A549 (cell line): ENCODE measurements at regions not wholly inside any gene's neighbourhood (a gene's known extent, or its start where the extent isn't known, plus 50 kb on each side); places are given as distances from the start of the nearest gene placed in this dataset.

Source experiments
- ATAC-seq, 2 experiments: fragments of 200-7000 bp in 1 of 2; fragments of >200 bp in 1 of 2; cut with Nextera tagmentation in 1 of 2; cut with Tn5 transposase in 1 of 2; 3 replicates each; pipeline versions ENCODE4 v1.8.0 to v1.9.1; 2018 to 2020; ENCODE audit warnings: mild to moderate bottlenecking in 1 of 2, moderate library complexity in 1 of 2
- CTCF ChIA-PET: fragments of 300-600 bp; sonication (Branson Sonifier 250); formaldehyde crosslinking; extraction: SDS; loops from one replicate; lab custom pipeline; 2021; ENCODE audit warnings: antibody characterized with exemption, inconsistent platforms; lab: Yijun Ruan, JAX
- POLR2A ChIA-PET: fragments of 350-600 bp; formaldehyde crosslinking; extraction: SDS; loops from one replicate; lab custom pipeline; 2021; ENCODE audit warnings: antibody characterized with exemption, inconsistent platforms; lab: Yijun Ruan, JAX
- DNase-seq, 2 experiments: peaks; one replicate each; pipeline versions ENCODE4 v3.0.0 to v3.0.0-alpha.2; 2011 to 2016; ENCODE audit warnings: low read depth in 1 of 2, low spot score in 1 of 2
- FAIRE-seq: peaks from 2 replicates; lab custom pipeline; 2011; peaks lifted over from hg19 to GRCh38; lab: Jason Lieb, UNC
- H3K27ac ChIP-seq, 2 experiments: fragments of >200 bp; sonication (Bioruptor Twin); formaldehyde crosslinking; 3 replicates each; pipeline ENCODE4 v1.5.1; 2016 to 2017
- H3K4me1 ChIP-seq: fragments of >200 bp; sonication (Bioruptor Twin); formaldehyde crosslinking; 3 replicates; pipeline ENCODE4 v1.6.1; 2016
- H3K4me2 ChIP-seq: fragments of >200 bp; sonication (Bioruptor Twin); formaldehyde crosslinking; 3 replicates; pipeline ENCODE4 v1.6.1; 2016
- H3K4me3 ChIP-seq: fragments of >200 bp; sonication (Bioruptor Twin); formaldehyde crosslinking; 3 replicates; pipeline ENCODE4 v1.5.1; 2016
- H3K9me3 ChIP-seq: fragments of >200 bp; sonication (Bioruptor Twin); formaldehyde crosslinking; 3 replicates; pipeline ENCODE4 v1.6.1; 2016
- ATOH8 ChIP-seq: fragments of 250-450 bp; sonication (Bioruptor Pico); IDR thresholded peaks from 2 replicates; pipeline ENCODE4 v1.5.0; 2020; ENCODE audit warnings: low read depth, mild to moderate bottlenecking, moderate library complexity
- BCL3 ChIP-seq: fragments of >200 bp; sonication (Bioruptor Twin); formaldehyde crosslinking; IDR thresholded peaks from 3 replicates; pipeline ENCODE4 v1.6.1; 2016
- BHLHE40 ChIP-seq: IDR thresholded peaks from 2 replicates; pipeline ENCODE4 v1.6.1; 2012; ENCODE audit warnings: low read depth, low read length, inconsistent platforms
- CEBPB ChIP-seq, 2 experiments: fragments of >200 bp in 1 of 2; sonication (Bioruptor Twin) in 1 of 2; formaldehyde crosslinking in 1 of 2; IDR thresholded peaks; 2 replicates each; pipeline ENCODE4 v1.6.1; 2012 to 2016
- EHMT2 ChIP-seq: fragments of 200-600 bp; sonication (generic); IDR thresholded peaks from 2 replicates; pipeline ENCODE4 v1.6.1; 2016; ENCODE audit warnings: antibody characterized with exemption, low read depth, mild to moderate bottlenecking, moderate library complexity
- ELK1 ChIP-seq: fragments of 150-350 bp; IDR thresholded peaks from 2 replicates; pipeline ENCODE4 v1.6.1; 2014; ENCODE audit warnings: low read depth, mild to moderate bottlenecking, low read length
- HES2 ChIP-seq: fragments of >200 bp; sonication (Bioruptor Twin); formaldehyde crosslinking; IDR thresholded peaks from 2 replicates; pipeline ENCODE4 v1.6.1; 2016
- HMGXB4 ChIP-seq: fragments of 250-450 bp; sonication (Bioruptor Pico); IDR thresholded peaks from 2 replicates; pipeline ENCODE4 v1.5.0; 2021; ENCODE audit warnings: mild to moderate bottlenecking, moderate library complexity, borderline replicate concordance
- HOXB5 ChIP-seq: fragments of 250-450 bp; sonication (Bioruptor Pico); IDR thresholded peaks from 2 replicates; pipeline ENCODE4 v1.5.0; 2020; ENCODE audit warnings: mild to moderate bottlenecking, moderate library complexity
- MAFK ChIP-seq: fragments of 450-650 bp; IDR thresholded peaks from 2 replicates; pipeline ENCODE4 v1.6.1; 2014; ENCODE audit not compliant: partially characterized antibody
- MAX ChIP-seq: IDR thresholded peaks from 2 replicates; pipeline ENCODE4 v1.6.1; 2012
- MYC ChIP-seq: IDR thresholded peaks from 2 replicates; pipeline ENCODE4 v1.6.1; 2012; ENCODE audit warnings: mild to moderate bottlenecking, inconsistent platforms, low read length, improper control_type of control experiment, borderline replicate concordance
- NFE2L2 ChIP-seq: fragments of 150-350 bp; conservative IDR thresholded peaks from 2 replicates; pipeline ENCODE4 v1.6.1; 2014; ENCODE audit warnings: low read length
- NPAS2 ChIP-seq: fragments of 250-450 bp; sonication (Bioruptor Pico); IDR thresholded peaks from 2 replicates; pipeline ENCODE4 v1.8.0; 2022; ENCODE audit warnings: mild to moderate bottlenecking, moderate library complexity, borderline replicate concordance
- NR3C1 ChIP-seq: fragments of >200 bp; sonication (Bioruptor Twin); formaldehyde crosslinking; IDR thresholded peaks from 3 replicates; pipeline ENCODE4 v1.6.1; 2017
- PBX3 ChIP-seq: IDR thresholded peaks from 2 replicates; pipeline ENCODE4 v1.6.1; 2012
- PHF8 ChIP-seq: fragments of 200-600 bp; sonication (generic); IDR thresholded peaks from 2 replicates; pipeline ENCODE4 v1.6.1; 2016; ENCODE audit warnings: low read depth, mild to moderate bottlenecking, antibody characterized with exemption, moderate library complexity, borderline replicate concordance
- POLR2A ChIP-seq: IDR thresholded peaks from 2 replicates; pipeline ENCODE4 v1.6.1; 2012; ENCODE audit warnings: mild to moderate bottlenecking, low read length
- RARB ChIP-seq: fragments of 250-450 bp; sonication (Bioruptor Pico); IDR thresholded peaks from 2 replicates; pipeline ENCODE4 v1.8.0; 2021; ENCODE audit warnings: mild to moderate bottlenecking, moderate library complexity
- RCOR1 ChIP-seq: fragments of 150-350 bp; IDR thresholded peaks from 2 replicates; pipeline ENCODE4 v1.6.1; 2014; ENCODE audit warnings: antibody characterized with exemption, low read length, low read depth
- RFX5 ChIP-seq: fragments of 450-650 bp; IDR thresholded peaks from 2 replicates; pipeline ENCODE4 v1.7.1; 2014; ENCODE audit warnings: antibody characterized with exemption, mild to moderate bottlenecking, moderate library complexity
- SMC3 ChIP-seq: fragments of >200 bp; sonication (Bioruptor Twin); formaldehyde crosslinking; IDR thresholded peaks from 3 replicates; pipeline ENCODE4 v1.6.1; 2018; ENCODE audit warnings: inconsistent platforms
- TFCP2L1 ChIP-seq: fragments of 250-450 bp; sonication (Bioruptor Pico); IDR thresholded peaks from 2 replicates; pipeline ENCODE4 v1.5.0; 2021; ENCODE audit warnings: mild to moderate bottlenecking
- USF2 ChIP-seq: fragments of 450-650 bp; IDR thresholded peaks from 2 replicates; pipeline ENCODE4 v1.6.1; 2014; ENCODE audit warnings: antibody characterized with exemption
- ZC3H11A ChIP-seq: fragments of 450-650 bp; IDR thresholded peaks from 2 replicates; pipeline ENCODE4 v1.6.1; 2014; ENCODE audit warnings: antibody characterized with exemption, mild to moderate bottlenecking
- ZFP36 ChIP-seq: fragments of 450-650 bp; IDR thresholded peaks from 2 replicates; pipeline ENCODE4 v1.6.1; 2014; ENCODE audit warnings: borderline replicate concordance; ENCODE audit not compliant: partially characterized antibody
- WGBS: methylation state at CpG from one replicate; pipeline ENCODE4 v1.1.6; 2017; ENCODE audit errors: missing lambda C conversion rate; 5-methylcytosine and 5-hydroxymethylcytosine counted together

GRCh38 chr2:60659026-60659425, 97.0 kb upstream of the PAPOLG start:
- 24% methylated on average over 5 of the region's 5 CpGs for WGBS
- CTCF ChIA-PET: interaction anchor here (1.0 to 11.5 kb wide), 3 partner anchors 11 to 16 kb away, joined by 3 to 84 read pairs (median 6); no protein-coding TSS in a partner anchor
- TF ChIP-seq PHF8 (no peak), RFX5 (no peak), NR3C1 (no peak), MAFK (no peak), RCOR1 (no peak), EHMT2 (no peak), HMGXB4 (CRISPR knock-in tag) (no peak), POLR2A (no peak), MAX (no peak), BCL3 (no peak), SMC3 (no peak), NFE2L2 (no peak), BHLHE40 (no peak), ELK1 (no peak), ZFP36 (no peak), USF2 (no peak), RARB (CRISPR knock-in tag) (no peak), TFCP2L1 (CRISPR knock-in tag) (no peak)
- Histone ChIP-seq H3K4me3 (no peak overlapping the region), H3K27ac (no peak overlapping the region), H3K4me2 (no peak overlapping the region), H3K4me1 (no peaks in the 10 kb centered on the region), H3K9me3 (peaks cover 9% of the 10 kb centered on the region; the same call in 1 of the 3 replicates)
- DNase-seq (no peak), FAIRE-seq (no peak), ATAC-seq (peak in 1 of 2 experiments; percentile 82; a peak in 3 of 6 replicates)
- POLR2A ChIA-PET: no interaction called here

GRCh38 chr2:60661073-60661738, 94.9 kb upstream of the PAPOLG start:
- DNase-seq: no peak
- no peak overlapping the region for H3K4me3 ChIP-seq
- H3K27ac ChIP-seq: no peak overlapping the region
- no peaks in the 10 kb centered on the region for H3K4me1 ChIP-seq
- ChIA-PET CTCF (interaction anchor here (11.5 kb wide), 1 partner anchor 13 kb away, joined by 84 read pairs; no protein-coding TSS in a partner anchor), POLR2A (no interaction called here)
- H3K4me2 ChIP-seq: no peak overlapping the region
- no peak for FAIRE-seq
- ATAC-seq: no peak
- H3K9me3 ChIP-seq: peaks cover 13% of the 10 kb centered on the region; the same call in 1 of the 3 replicates
- 0% methylated on average over 1 of the region's 1 CpG for WGBS
- TF ChIP-seq ATOH8 (CRISPR knock-in tag): no peak
- TF ChIP-seq HES2: no peak
- TF ChIP-seq RARB (CRISPR knock-in tag): no peak
- TF ChIP-seq HOXB5 (CRISPR knock-in tag): no peak
- no peak for TF ChIP-seq RCOR1
- no peak for TF ChIP-seq NPAS2 (CRISPR knock-in tag)
- TF ChIP-seq ELK1: no peak
- no peak for TF ChIP-seq ZC3H11A
- TF ChIP-seq MYC: no peak
- TF ChIP-seq NR3C1: no peak
- TF ChIP-seq PBX3: no peak
- TF ChIP-seq CEBPB (IDR thresholded peaks at IDR 0.05): no peak
